MM.1S (cell line): ENCODE measurements at regions not wholly inside any gene's neighbourhood (a gene's known extent, or its start where the extent isn't known, plus 50 kb on each side); places are given as distances from the start of the nearest gene placed in this dataset.
"Not testable (repeated sequence)": the region's sequence is repeated elsewhere in the genome, so short reads cannot be mapped to it uniquely, and the experiment has no call there.

Source experiments
- DNase-seq: peaks from one replicate; pipeline ENCODE4 v3.0.0-alpha.2; 2015
- H2AFZ ChIP-seq: fragments of 300-600 bp; sonication (generic); 2 replicates; pipeline ENCODE4 v1.6.0; 2016; ENCODE audit warnings: antibody characterized with exemption, low read length
- H3F3A ChIP-seq: fragments of 300-600 bp; sonication (generic); 2 replicates; pipeline ENCODE4 v1.6.1; 2016; ENCODE audit warnings: mild to moderate bottlenecking, antibody characterized with exemption, low read length, moderate library complexity, mixed read lengths; ENCODE audit not compliant: insufficient read depth
- H3K27ac ChIP-seq: fragments of 300-600 bp; sonication (generic); 2 replicates; pipeline ENCODE4 v1.5.1; 2016; ENCODE audit warnings: mild to moderate bottlenecking, low read length
- H3K27me3 ChIP-seq: fragments of 300-600 bp; sonication (generic); replicated peaks from 2 replicates; pipeline ENCODE4 v1.6.0; 2016; ENCODE audit warnings: low read length; ENCODE audit not compliant: insufficient read depth
- H3K36me3 ChIP-seq: fragments of 300-600 bp; sonication (generic); replicated peaks from 2 replicates; pipeline ENCODE4 v1.6.1; 2016; ENCODE audit warnings: mild to moderate bottlenecking, low read length, mixed read lengths; ENCODE audit not compliant: insufficient read depth
- H3K4me1 ChIP-seq: fragments of 300-600 bp; sonication (generic); 2 replicates; pipeline ENCODE4 v1.6.1; 2016; ENCODE audit warnings: low read length, mixed read lengths
- H3K4me2 ChIP-seq: fragments of 300-600 bp; sonication (generic); 2 replicates; pipeline ENCODE4 v1.6.0; 2016; ENCODE audit warnings: low read depth, low read length
- H3K4me3 ChIP-seq: fragments of 300-600 bp; sonication (generic); 2 replicates; pipeline ENCODE4 v1.5.1; 2016; ENCODE audit warnings: low read length, mixed read lengths
- H3K79me2 ChIP-seq: fragments of 300-600 bp; sonication (generic); 2 replicates; pipeline ENCODE4 v1.6.1; 2016; ENCODE audit warnings: mixed run types, low read length, mixed read lengths
- H3K9ac ChIP-seq: fragments of 300-600 bp; sonication (generic); 2 replicates; pipeline ENCODE4 v1.6.1; 2016; ENCODE audit warnings: low read length, mixed read lengths
- H3K9me2 ChIP-seq: fragments of 300-600 bp; sonication (generic); replicated peaks from 2 replicates; pipeline ENCODE4 v1.6.1; 2016; ENCODE audit warnings: mild to moderate bottlenecking, low read length, mixed read lengths; ENCODE audit not compliant: insufficient read depth
- H3K9me3 ChIP-seq: fragments of 300-600 bp; sonication (generic); replicated peaks from 2 replicates; pipeline ENCODE4 v1.6.1; 2016; ENCODE audit warnings: mild to moderate bottlenecking, low read length, mixed read lengths; ENCODE audit not compliant: insufficient read depth
- H4K20me1 ChIP-seq: fragments of 300-600 bp; sonication (generic); 2 replicates; pipeline ENCODE4 v1.6.1; 2016; ENCODE audit warnings: mild to moderate bottlenecking, low read length, moderate library complexity, mixed read lengths; ENCODE audit not compliant: insufficient read depth
- EZH2 ChIP-seq: fragments of 300-600 bp; sonication (generic); optimal IDR thresholded peaks from 2 replicates; pipeline ENCODE3; 2017; ENCODE audit warnings: low read depth, mild to moderate bottlenecking, antibody characterized with exemption, low read length, mixed read lengths
- EZH2phosphoT487 ChIP-seq: fragments of 300-600 bp; sonication (generic); IDR thresholded peaks from 2 replicates; pipeline ENCODE4 v1.6.1; 2018; ENCODE audit warnings: antibody characterized with exemption, low read length
- TF ChIP-seq, protein P1 (sequence below): fragments of 300-600 bp; sonication (generic); IDR thresholded peaks from 2 replicates; pipeline ENCODE4 v1.5.1; 2016; ENCODE audit warnings: antibody characterized with exemption, low read length, mixed read lengths

DNA sequence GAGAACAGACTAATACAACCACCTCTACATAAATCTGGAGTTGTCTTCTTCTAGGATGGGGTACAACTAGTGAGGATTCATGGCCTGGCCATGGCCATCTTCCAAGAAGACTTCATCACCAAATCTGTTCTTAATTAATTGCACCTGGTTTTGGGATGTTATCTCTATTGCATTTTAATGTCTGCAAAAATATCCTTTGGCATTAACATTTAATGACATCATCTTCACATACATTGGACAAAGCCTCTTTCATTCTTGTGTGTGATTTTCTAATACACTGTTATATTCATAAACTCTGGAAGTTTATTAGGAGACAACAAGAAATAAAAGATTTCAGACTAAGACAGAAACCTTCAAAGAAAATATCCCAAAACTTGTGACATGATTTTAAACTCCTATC lies 124.2 kb upstream of the ABCB5 start:
- DNase-seq = no peak
- Histone ChIP-seq H2AFZ (no peak overlapping the region), H3K27me3 (no peaks in the 10 kb centered on the region), H3F3A (no peaks in the 10 kb centered on the region), H4K20me1 (no peaks in the 10 kb centered on the region), H3K4me1 (no peaks in the 10 kb centered on the region), H3K27ac (no peak overlapping the region), H3K4me2 (no peak overlapping the region), H3K4me3 (no peak overlapping the region), H3K9ac (no peak overlapping the region), H3K36me3 (no peaks in the 10 kb centered on the region), H3K79me2 (no peaks in the 10 kb centered on the region), H3K9me3 (no peaks in the 10 kb centered on the region), H3K9me2 (no peaks in the 10 kb centered on the region)
- TF ChIP-seq EZH2phosphoT487 (no peak), EZH2 (no peak)

DNA sequence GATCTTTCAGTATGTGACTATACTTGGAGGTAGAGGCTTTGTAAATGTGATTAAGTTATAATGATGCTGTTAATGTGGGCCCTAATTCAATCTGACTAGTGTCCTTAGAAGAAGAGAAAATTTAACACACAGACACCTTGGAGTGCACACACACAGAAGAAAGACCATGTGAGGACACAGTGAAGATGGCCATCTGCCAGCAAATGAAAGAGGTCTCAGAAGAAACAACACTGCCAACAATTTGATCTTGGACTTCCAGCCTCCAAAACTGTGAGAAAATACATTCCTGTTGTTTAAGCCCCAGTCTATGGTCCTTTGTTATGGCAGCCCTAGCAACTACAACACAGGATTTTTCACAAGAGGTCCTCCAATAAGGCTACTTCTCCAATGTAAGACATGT lies 120.9 kb upstream of the ABCB5 start:
- Histone ChIP-seq H3K4me2 (no peak overlapping the region), H3K36me3 (no peaks in the 10 kb centered on the region), H3K4me3 (no peak overlapping the region), H3K9me3 (no peaks in the 10 kb centered on the region), H3K9me2 (no peaks in the 10 kb centered on the region), H3K4me1 (no peaks in the 10 kb centered on the region), H3K27me3 (no peaks in the 10 kb centered on the region), H3F3A (no peaks in the 10 kb centered on the region), H3K79me2 (no peaks in the 10 kb centered on the region), H3K9ac (no peak overlapping the region), H4K20me1 (no peaks in the 10 kb centered on the region), H2AFZ (no peak overlapping the region), H3K27ac (no peak overlapping the region)
- no peak for DNase-seq
- TF ChIP-seq EZH2phosphoT487 = no peak
- TF ChIP-seq, protein P1, sequence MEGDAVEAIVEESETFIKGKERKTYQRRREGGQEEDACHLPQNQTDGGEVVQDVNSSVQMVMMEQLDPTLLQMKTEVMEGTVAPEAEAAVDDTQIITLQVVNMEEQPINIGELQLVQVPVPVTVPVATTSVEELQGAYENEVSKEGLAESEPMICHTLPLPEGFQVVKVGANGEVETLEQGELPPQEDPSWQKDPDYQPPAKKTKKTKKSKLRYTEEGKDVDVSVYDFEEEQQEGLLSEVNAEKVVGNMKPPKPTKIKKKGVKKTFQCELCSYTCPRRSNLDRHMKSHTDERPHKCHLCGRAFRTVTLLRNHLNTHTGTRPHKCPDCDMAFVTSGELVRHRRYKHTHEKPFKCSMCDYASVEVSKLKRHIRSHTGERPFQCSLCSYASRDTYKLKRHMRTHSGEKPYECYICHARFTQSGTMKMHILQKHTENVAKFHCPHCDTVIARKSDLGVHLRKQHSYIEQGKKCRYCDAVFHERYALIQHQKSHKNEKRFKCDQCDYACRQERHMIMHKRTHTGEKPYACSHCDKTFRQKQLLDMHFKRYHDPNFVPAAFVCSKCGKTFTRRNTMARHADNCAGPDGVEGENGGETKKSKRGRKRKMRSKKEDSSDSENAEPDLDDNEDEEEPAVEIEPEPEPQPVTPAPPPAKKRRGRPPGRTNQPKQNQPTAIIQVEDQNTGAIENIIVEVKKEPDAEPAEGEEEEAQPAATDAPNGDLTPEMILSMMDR = no peak
- TF ChIP-seq EZH2 = no peak

DNA sequence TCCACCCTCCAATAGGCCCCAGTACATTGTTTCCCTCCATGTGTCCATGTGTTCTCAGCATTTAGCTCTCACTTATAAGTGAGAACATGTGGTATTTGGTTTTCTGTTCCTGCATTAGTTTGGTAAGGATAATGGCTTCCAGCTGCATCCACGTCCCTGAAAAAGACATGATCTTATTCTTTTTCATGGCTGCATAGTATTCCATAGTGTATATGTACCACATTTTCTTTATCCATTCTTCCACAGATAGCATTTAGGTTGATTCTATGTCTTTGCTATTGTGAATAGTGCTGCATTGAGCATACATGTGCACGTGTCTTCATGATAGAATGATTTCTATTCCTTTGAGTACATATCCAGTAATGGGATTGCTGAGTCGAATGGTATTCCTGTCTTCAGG lies 114.0 kb upstream of the ABCB5 start:
- not testable (repeated sequence) for H3K79me2 ChIP-seq, H3K36me3 ChIP-seq, H3K9ac ChIP-seq, H2AFZ ChIP-seq, H3K4me2 ChIP-seq, H3K27me3 ChIP-seq, H3K4me3 ChIP-seq, DNase-seq, H3K9me3 ChIP-seq, H4K20me1 ChIP-seq, H3F3A ChIP-seq, H3K27ac ChIP-seq, H3K4me1 ChIP-seq, H3K9me2 ChIP-seq

DNA sequence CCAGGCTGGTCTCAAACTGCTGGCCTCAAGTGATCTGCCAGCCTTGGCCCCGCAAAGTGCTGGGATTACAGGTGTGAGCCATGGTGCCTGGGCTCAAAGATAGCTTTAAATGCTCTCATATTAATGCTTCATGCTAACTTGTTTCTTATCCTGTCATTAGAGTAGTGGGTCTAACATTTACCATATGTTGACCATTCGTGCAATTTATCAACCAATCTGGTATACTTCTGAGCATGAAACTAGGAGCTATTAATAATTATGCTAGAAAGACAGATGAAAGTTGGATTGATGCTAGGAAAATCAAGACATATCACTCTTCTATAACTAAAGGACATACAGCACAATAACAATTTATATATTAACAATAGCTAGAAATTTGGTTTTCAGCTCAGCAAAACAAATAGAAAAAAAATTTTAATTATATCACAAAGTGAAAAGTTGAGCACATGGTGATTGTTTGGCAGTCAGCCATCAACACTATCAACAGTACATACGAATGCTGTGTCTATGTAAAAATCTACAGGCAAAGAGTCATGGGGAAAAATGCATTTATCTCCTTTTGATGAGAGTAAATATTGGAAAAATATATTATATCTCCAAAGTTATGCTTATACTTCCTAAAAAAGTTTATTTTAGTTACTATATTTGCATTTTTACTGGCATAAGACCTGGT lies 112.1 kb upstream of the ABCB5 start:
- H3K27me3 ChIP-seq = no peaks in the 10 kb centered on the region
- no peaks in the 10 kb centered on the region for H3K79me2 ChIP-seq
- H3K27ac ChIP-seq = no peak overlapping the region
- H4K20me1 ChIP-seq = no peaks in the 10 kb centered on the region
- H3K4me2 ChIP-seq = no peak overlapping the region
- no peaks in the 10 kb centered on the region for H3F3A ChIP-seq
- H3K36me3 ChIP-seq = no peaks in the 10 kb centered on the region
- no peak overlapping the region for H3K4me3 ChIP-seq
- no peak for DNase-seq
- no peaks in the 10 kb centered on the region for H3K9me3 ChIP-seq
- no peak overlapping the region for H3K9ac ChIP-seq
- H3K9me2 ChIP-seq = no peaks in the 10 kb centered on the region
- no peak for TF ChIP-seq EZH2
- TF ChIP-seq, protein P1 = no peak
- no peak for TF ChIP-seq EZH2phosphoT487
- H2AFZ ChIP-seq = no peak overlapping the region
- H3K4me1 ChIP-seq = no peaks in the 10 kb centered on the region
